ENCODE measurements at regions not wholly inside any gene's neighbourhood (a gene's known extent, or its start where the extent isn't known, plus 50 kb on each side); places are given as distances from the start of the nearest gene placed in this dataset.

DNA sequence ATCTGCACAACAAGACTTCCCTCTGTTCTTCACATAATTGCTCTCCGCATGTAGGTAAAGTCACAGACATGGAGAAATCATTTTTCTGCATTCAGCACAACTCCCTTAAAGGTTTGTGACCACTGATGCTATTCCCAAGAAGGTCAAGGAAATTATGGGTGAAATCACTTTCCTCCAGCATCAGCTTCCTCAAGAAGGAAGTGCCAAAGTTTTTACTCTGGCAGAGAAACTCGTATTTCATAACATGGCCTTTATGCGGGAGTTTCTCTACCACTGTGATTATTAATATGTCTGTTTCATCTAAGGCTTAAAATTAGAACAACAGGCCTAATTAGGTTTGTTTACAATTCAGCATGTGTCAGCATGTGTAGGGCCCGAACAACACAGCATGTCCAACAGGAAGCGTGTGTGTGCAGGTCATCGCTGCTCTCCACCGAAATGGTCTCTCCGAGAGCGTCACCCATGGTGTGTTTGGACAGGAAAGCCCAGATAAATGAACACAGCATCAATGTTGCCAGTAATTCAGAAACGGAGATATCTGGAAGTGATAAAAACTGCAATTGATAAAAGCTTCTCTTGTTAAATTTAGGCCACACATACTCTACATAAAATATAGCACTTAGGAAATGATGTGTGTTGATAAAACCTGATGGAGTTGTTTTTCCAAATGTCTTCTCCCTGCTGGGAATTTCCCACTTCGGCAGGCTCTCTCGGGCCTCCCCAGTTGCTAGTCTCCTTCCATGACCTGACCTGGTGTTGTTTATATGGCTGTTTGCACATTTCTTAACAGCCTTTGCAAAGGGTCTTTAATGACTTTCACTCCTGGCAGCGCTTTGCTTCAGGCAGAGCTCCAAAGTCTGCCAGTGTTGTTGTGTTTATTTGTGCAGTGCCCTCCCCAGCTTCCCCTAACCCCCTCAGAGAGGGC, 265.1 kb upstream of the CEP162 start:
- H3K27ac Mint-ChIP-seq, result no peak overlapping the region
- H3K9me3 Mint-ChIP-seq, result peaks cover 4% of the 10 kb centered on the region
- H3K27me3 Mint-ChIP-seq (ENCODE audit: low read depth), result no peaks in the 10 kb centered on the region
- H3K36me3 Mint-ChIP-seq (ENCODE audit: low read depth), result no peaks in the 10 kb centered on the region
- H3K4me3 Mint-ChIP-seq, result no peak overlapping the region
- H3K4me1 Mint-ChIP-seq (ENCODE audit: low read depth), result no peaks in the 10 kb centered on the region

DNA sequence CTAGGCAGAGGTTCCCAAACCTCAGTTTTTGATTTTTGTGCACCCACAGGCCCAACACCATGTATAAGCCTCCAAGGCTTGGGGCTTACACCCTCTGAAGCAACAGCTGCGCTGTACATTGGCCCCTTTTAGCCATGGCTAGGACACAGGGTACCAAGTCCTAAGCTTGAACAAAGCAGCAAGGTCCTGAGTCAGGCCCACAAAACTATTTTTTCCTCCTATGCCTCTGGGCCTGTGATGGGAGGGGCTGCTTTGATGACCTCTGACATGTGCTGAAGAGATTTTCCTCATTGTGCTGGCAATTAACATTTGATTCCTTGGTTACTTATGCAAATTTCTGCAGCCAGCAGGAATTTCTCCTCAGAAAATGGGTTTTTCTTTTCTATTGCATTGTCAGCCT, 262.2 kb upstream of the CEP162 start:
- Mint-ChIP-seq H3K27me3 (ENCODE audit: low read depth) (no peaks in the 10 kb centered on the region), H3K4me1 (ENCODE audit: low read depth) (no peaks in the 10 kb centered on the region), H3K36me3 (ENCODE audit: low read depth) (no peaks in the 10 kb centered on the region), H3K4me3 (no peak overlapping the region), H3K27ac (no peak overlapping the region), H3K9me3 (peaks cover 4% of the 10 kb centered on the region)

DNA sequence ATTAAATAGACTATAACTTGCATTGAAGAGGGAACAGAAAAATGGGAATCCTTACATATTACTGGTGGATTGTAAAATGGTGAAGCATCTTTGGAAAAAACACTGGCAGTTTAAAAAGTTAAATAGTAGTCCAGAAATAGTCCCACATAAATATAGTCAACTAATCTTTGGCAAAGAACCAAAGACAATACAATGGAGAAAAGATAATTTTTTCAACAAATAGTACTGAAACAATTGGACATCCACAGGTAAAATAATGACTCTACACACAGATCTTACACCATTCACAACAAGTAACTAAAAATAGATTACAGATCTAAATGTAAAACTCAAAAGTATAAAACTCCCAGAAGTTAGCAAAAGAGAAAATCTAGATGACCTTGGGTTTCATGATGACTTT, 259.1 kb upstream of the CEP162 start:
- peaks cover 4% of the 10 kb centered on the region for H3K9me3 Mint-ChIP-seq
- no peaks in the 10 kb centered on the region for H3K4me1 Mint-ChIP-seq (ENCODE audit: low read depth)
- H3K27me3 Mint-ChIP-seq (ENCODE audit: low read depth), result no peaks in the 10 kb centered on the region
- no peaks in the 10 kb centered on the region for H3K36me3 Mint-ChIP-seq (ENCODE audit: low read depth)
- H3K4me3 Mint-ChIP-seq, result no peak overlapping the region
- no peak overlapping the region for H3K27ac Mint-ChIP-seq

DNA sequence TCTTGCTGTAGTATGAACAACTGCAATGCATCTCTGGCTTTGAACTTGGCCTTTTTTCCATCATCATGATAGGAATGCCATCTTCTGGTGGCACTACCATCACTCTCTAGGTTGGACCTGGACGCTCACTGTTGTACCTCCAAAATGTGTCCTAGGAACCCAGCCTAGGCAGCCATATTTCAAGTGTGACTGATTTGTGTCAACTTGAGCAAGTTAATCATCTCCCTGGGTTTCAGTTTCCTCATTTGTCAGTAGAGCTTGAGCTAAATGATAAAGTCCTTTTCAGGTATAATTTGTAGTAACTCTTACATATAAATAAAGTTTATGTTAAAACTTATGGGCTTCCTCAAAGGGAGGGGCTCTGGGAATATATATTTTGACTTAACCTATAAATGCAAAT, 241.7 kb upstream of the CEP162 start:
- H3K27ac Mint-ChIP-seq, result no peak overlapping the region
- peaks cover 9% of the 10 kb centered on the region for H3K9me3 Mint-ChIP-seq
- H3K27me3 Mint-ChIP-seq (ENCODE audit: low read depth), result no peaks in the 10 kb centered on the region
- H3K4me1 Mint-ChIP-seq (ENCODE audit: low read depth), result no peaks in the 10 kb centered on the region
- no peaks in the 10 kb centered on the region for H3K36me3 Mint-ChIP-seq (ENCODE audit: low read depth)
- no peak overlapping the region for H3K4me3 Mint-ChIP-seq

DNA sequence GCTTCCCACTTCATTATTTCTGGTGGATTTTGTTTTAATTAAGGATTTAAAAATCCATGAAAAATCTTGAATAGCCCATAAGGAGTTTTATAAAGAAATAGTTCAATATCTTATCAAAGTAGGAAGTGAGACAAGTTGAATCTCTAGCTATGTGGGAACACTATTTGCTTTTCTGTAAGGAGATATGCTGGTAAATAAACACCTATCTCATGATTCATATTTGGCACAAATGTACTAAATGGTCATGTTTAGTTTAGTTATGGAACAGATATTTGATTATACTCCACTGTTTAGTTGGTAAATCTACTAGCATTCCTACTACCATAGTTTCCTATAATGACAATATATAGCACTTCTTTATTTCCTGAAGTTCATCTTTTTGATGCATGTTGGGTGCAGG, 239.9 kb upstream of the CEP162 start:
- Mint-ChIP-seq H3K36me3 (ENCODE audit: low read depth) (no peaks in the 10 kb centered on the region), H3K4me1 (ENCODE audit: low read depth) (no peaks in the 10 kb centered on the region), H3K4me3 (no peak overlapping the region), H3K9me3 (no peaks in the 10 kb centered on the region), H3K27me3 (ENCODE audit: low read depth) (no peaks in the 10 kb centered on the region), H3K27ac (no peak overlapping the region)

DNA sequence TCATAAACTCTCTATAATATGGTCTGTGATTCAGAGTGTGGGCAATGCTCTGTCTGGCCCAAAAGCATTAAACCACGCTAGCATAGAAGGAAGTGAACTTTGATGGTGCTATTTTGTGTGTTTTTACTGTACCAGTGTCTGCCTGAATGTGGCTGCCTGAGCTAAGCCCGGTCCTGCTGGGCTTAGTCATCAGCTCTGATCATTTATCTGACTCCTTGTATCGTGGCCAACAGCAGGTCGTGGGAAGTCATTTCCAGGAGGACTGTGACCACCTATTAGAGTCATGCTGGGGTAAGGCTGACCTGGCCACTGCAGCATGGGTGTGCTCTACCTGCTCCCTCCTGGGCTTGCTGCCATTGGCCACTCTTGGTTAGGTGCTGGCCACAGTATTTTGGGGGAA, 239.1 kb upstream of the CEP162 start:
- Mint-ChIP-seq H3K27ac (no peak overlapping the region), H3K4me1 (ENCODE audit: low read depth) (no peaks in the 10 kb centered on the region), H3K36me3 (ENCODE audit: low read depth) (no peaks in the 10 kb centered on the region), H3K4me3 (no peak overlapping the region), H3K9me3 (no peaks in the 10 kb centered on the region), H3K27me3 (ENCODE audit: low read depth) (no peaks in the 10 kb centered on the region)

DNA sequence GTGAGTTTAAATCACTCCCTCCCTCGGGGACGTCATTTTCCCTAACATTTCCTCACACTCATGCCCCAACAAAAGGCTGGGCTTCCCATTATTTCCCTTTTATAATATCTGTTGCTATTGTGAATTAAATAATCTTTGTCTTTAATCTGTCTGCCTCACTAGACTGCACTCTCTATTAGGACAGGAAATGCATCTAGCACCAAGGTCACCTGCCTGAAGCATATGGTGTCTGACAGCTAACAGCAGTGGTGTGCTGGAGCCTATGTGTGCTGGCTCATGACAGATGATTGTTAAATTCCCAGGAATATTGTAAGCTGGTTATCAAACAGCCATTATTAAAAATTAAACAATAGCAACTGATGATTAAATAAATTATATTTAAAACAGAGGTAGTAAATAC, 237.0 kb upstream of the CEP162 start:
- Mint-ChIP-seq H3K36me3 (ENCODE audit: low read depth) (no peaks in the 10 kb centered on the region), H3K27me3 (ENCODE audit: low read depth) (no peaks in the 10 kb centered on the region), H3K4me1 (ENCODE audit: low read depth) (no peaks in the 10 kb centered on the region), H3K27ac (no peak overlapping the region), H3K4me3 (no peak overlapping the region), H3K9me3 (no peaks in the 10 kb centered on the region)

DNA sequence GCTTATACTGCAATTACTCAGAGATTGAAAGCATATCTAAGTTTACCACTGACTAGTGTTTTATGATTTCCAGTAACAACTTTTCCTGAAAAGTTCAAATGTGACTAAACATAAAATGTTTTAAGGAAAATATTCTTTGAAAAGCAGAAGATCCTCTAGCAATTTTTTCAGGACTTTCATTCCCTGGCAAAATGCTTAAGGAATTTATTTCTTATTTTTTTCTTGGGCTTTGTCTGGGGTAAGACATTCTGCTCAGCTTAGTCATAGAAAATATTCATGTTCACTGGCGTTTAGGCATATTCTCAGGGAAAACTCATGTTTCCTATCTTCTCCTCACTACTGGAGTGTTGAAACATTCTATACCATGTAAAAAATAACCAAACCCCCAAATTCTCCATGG, 235.3 kb upstream of the CEP162 start:
- Mint-ChIP-seq H3K36me3 (ENCODE audit: low read depth) (no peaks in the 10 kb centered on the region), H3K4me1 (ENCODE audit: low read depth) (no peaks in the 10 kb centered on the region), H3K27me3 (ENCODE audit: low read depth) (no peaks in the 10 kb centered on the region), H3K4me3 (no peak overlapping the region), H3K9me3 (peaks cover 3% of the 10 kb centered on the region), H3K27ac (no peak overlapping the region)

DNA sequence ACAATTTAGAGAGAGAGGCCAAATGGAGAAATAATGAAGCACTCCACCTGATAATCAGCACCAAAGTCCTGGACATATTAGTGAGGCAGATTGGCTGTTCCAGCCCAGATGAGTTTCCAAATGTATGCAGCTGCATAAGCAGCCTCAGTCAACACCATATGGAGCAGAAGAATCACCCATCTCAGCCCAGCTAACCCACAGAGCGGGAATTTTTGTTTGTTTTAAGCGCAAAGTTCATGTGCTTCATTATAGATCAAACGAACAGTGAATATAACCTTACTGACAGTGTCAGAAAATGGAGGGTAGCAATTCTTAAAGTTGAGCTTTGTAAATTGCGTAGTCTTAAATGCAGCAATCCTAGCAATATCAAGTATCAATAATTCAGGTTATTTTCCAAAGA, 234.0 kb upstream of the CEP162 start:
- H3K27ac Mint-ChIP-seq, result no peak overlapping the region
- H3K4me3 Mint-ChIP-seq, result no peak overlapping the region
- H3K36me3 Mint-ChIP-seq (ENCODE audit: low read depth), result no peaks in the 10 kb centered on the region
- H3K9me3 Mint-ChIP-seq, result peaks cover 3% of the 10 kb centered on the region
- no peaks in the 10 kb centered on the region for H3K27me3 Mint-ChIP-seq (ENCODE audit: low read depth)
- no peaks in the 10 kb centered on the region for H3K4me1 Mint-ChIP-seq (ENCODE audit: low read depth)

DNA sequence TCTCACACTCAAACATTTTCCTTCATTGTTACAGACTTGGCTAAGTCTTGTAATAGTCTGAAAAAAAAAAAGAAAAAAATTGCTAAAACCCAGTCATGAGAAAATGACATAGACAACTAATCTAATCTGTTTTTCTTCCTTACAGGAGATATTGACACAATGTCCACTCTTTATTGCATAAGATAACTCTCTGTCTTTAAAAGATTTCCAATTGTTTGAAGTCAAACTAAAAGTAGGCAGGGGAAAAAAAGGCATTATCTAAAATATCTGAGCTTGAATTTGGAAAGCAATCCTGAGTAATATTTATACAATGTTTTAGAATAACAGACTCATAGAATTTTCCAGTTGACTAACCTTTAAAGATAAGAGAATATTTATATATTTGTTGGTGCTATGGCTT, 233.0 kb upstream of the CEP162 start:
- Mint-ChIP-seq H3K4me3 (no peak overlapping the region), H3K27me3 (ENCODE audit: low read depth) (no peaks in the 10 kb centered on the region), H3K27ac (no peak overlapping the region), H3K4me1 (ENCODE audit: low read depth) (no peaks in the 10 kb centered on the region), H3K36me3 (ENCODE audit: low read depth) (no peaks in the 10 kb centered on the region), H3K9me3 (peaks cover 3% of the 10 kb centered on the region)

DNA sequence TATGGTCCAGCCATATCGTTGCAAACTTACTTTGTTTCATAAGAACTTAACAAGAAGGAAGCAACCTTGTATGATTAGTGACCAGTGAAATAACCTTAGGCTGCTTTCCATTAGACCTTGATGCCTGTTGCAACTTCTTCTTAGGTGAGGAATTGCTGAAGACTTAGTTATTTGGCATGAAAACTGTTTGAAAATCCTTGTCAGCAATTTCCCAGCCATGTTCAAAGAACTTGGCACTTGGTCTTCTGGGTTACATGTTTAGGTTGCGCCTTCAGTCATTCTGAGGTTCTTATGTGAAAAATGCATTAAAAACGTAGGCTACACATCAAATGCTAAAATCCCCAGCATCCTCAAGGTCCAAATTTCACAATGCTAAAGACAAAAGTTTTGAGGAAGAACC, 232.0 kb upstream of the CEP162 start:
- Mint-ChIP-seq H3K27ac (no peak overlapping the region), H3K4me1 (ENCODE audit: low read depth) (no peaks in the 10 kb centered on the region)

DNA sequence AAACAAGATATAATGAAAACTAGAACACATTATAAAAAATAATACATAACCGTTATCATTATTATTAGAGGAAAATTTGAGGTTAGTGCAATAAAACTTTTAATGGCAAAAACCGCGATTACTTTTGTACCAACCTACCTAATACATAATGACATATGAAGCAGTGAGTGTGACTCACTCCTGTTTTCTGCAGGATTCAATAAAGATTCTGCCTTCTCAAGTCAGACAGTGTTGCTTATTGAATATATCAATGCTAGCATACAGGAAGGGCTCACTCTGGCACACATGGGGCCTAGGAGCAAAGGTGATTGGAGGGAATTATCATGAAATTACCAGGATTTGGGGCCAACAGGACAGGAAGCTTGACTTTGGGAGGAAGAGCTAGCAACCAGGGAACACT, 230.8 kb upstream of the CEP162 start:
- no peak overlapping the region for H3K4me3 Mint-ChIP-seq
- no peaks in the 10 kb centered on the region for H3K27me3 Mint-ChIP-seq (ENCODE audit: low read depth)
- peaks cover 3% of the 10 kb centered on the region for H3K9me3 Mint-ChIP-seq
- H3K27ac Mint-ChIP-seq, result no peak overlapping the region
- H3K36me3 Mint-ChIP-seq (ENCODE audit: low read depth), result no peaks in the 10 kb centered on the region
- no peaks in the 10 kb centered on the region for H3K4me1 Mint-ChIP-seq (ENCODE audit: low read depth)

More for the DNA sequence above, 232.0 kb upstream of the CEP162 start:
- H3K4me3 Mint-ChIP-seq, result no peak overlapping the region
- H3K27me3 Mint-ChIP-seq (ENCODE audit: low read depth), result no peaks in the 10 kb centered on the region
- peaks cover 3% of the 10 kb centered on the region for H3K9me3 Mint-ChIP-seq
- no peaks in the 10 kb centered on the region for H3K36me3 Mint-ChIP-seq (ENCODE audit: low read depth)

DNA sequence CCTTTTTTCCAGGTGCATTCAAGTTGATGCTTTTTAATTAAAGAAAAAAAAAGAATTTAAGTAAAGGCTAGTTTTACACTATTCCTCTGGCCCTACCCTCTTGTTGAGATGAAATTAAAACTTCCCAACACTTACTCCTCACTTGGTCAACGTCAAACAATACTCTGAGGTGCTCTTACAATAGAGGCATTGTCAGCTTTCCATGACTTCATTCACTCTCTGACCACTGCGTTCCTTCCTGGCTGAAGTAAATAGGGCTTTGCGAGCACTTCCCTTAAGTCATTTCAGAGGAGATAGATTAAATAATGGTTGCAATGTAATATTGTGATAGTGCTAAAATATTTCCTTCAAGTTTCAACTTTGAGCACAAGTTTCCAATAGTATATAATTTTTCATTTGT, 229.8 kb upstream of the CEP162 start:
- H3K27ac Mint-ChIP-seq, result no peak overlapping the region
- no peaks in the 10 kb centered on the region for H3K27me3 Mint-ChIP-seq (ENCODE audit: low read depth)
- H3K4me3 Mint-ChIP-seq, result no peak overlapping the region

DNA sequence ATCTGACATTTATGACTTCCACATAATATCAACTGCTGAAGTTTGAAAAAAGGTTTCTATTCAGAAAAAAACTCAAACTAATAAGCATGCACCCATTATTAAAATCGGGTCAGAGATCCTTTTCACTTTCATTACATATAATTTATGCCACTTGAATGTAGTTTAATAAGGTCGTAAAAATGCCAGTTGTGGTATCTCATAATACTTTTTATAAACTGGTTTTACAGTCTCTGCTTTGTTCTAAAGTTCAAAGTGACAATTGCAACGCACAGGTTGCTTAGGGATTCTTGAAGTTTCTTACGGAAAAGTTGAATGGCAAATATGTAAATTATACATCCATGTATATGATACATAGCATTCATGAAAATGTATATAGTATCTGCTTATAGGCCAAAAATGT, 229.4 kb upstream of the CEP162 start:
- Mint-ChIP-seq H3K36me3 (ENCODE audit: low read depth) (no peaks in the 10 kb centered on the region), H3K4me1 (ENCODE audit: low read depth) (no peaks in the 10 kb centered on the region), H3K27me3 (ENCODE audit: low read depth) (no peaks in the 10 kb centered on the region), H3K9me3 (peaks cover 3% of the 10 kb centered on the region), H3K4me3 (no peak overlapping the region), H3K27ac (no peak overlapping the region)

More for the DNA sequence above, 229.8 kb upstream of the CEP162 start:
- H3K9me3 Mint-ChIP-seq, result peaks cover 3% of the 10 kb centered on the region
- no peaks in the 10 kb centered on the region for H3K4me1 Mint-ChIP-seq (ENCODE audit: low read depth)
- H3K36me3 Mint-ChIP-seq (ENCODE audit: low read depth), result no peaks in the 10 kb centered on the region

DNA sequence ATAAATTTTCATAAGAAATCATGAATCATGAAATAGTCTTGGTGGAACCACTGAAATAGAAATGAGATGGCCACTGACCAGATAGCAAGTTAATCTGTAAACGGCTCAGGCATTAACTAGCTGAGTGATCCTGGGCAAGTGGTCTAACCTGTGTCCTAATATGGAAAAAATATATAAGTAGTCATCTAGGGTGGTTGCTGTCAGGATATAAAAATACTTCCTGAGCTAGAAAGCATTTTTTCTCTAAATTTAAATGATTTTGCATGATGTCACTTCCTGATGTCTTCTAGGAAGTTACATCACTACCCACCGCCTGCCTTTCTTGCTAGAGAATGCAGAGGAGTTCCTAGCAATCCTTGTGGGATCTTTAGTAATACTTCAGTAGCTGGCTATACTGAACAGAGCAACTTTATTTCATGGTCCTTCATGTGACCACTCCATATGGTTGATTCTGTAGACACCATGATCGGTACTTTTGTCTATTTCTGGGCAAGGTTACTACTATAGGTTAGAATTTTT, 228.1 kb upstream of the CEP162 start:
- H3K36me3 Mint-ChIP-seq (ENCODE audit: low read depth), result no peaks in the 10 kb centered on the region
- H3K27me3 Mint-ChIP-seq (ENCODE audit: low read depth), result no peaks in the 10 kb centered on the region
- H3K27ac Mint-ChIP-seq, result no peak overlapping the region
- H3K4me1 Mint-ChIP-seq (ENCODE audit: low read depth), result no peaks in the 10 kb centered on the region
- H3K4me3 Mint-ChIP-seq, result no peak overlapping the region
- H3K9me3 Mint-ChIP-seq, result peaks cover 3% of the 10 kb centered on the region
